Glutamatergic neuron (in vitro differentiated cells): ENCODE measurements at regions not wholly inside any gene's neighbourhood (a gene's known extent, or its start where the extent isn't known, plus 50 kb on each side); places are given as distances from the start of the nearest gene placed in this dataset.

Experiments
- DNase-seq: peaks from one replicate; pipeline ENCODE4 v3.0.0; 2022
- H3K27ac Mint-ChIP-seq: one replicate; pipeline ENCODE4 v1.8.0; 2020; ENCODE audit warnings: mild to moderate bottlenecking, mixed read lengths, inconsistent platforms; ENCODE audit not compliant: unreplicated experiment
- H3K27me3 Mint-ChIP-seq: one replicate; pipeline ENCODE4 v1.8.0; 2020; ENCODE audit warnings: mild to moderate bottlenecking, moderate library complexity, mixed read lengths, inconsistent platforms; ENCODE audit not compliant: unreplicated experiment
- H3K36me3 Mint-ChIP-seq: one replicate; pipeline ENCODE4 v1.8.0; 2020; ENCODE audit warnings: mild to moderate bottlenecking, mixed read lengths, inconsistent platforms; ENCODE audit not compliant: unreplicated experiment
- H3K4me1 Mint-ChIP-seq: one replicate; pipeline ENCODE4 v1.8.0; 2020; ENCODE audit warnings: mild to moderate bottlenecking, low read depth, mixed read lengths, inconsistent platforms; ENCODE audit not compliant: unreplicated experiment
- H3K4me3 Mint-ChIP-seq: one replicate; pipeline ENCODE4 v1.8.0; 2020; ENCODE audit warnings: mild to moderate bottlenecking, mixed read lengths, inconsistent platforms; ENCODE audit not compliant: unreplicated experiment
- H3K9me3 Mint-ChIP-seq: one replicate; pipeline ENCODE4 v1.8.0; 2020; ENCODE audit warnings: mild to moderate bottlenecking, moderate library complexity, mixed read lengths, inconsistent platforms; ENCODE audit not compliant: unreplicated experiment
- CTCF ChIP-seq: fragments of 200-600 bp; sonication (generic); IDR thresholded peaks from one replicate; pipeline ENCODE4 v1.5.0; 2021; ENCODE audit not compliant: partially characterized antibody, unreplicated experiment

GRCh38 chr22:48426466-48427380 lies 1401.0 kb downstream of the BRD1 start:
- DNase-seq: no peak
- no peak overlapping the region for H3K4me3 Mint-ChIP-seq
- no peak for TF ChIP-seq CTCF
- H3K36me3 Mint-ChIP-seq: no peaks in the 10 kb centered on the region
- H3K4me1 Mint-ChIP-seq: no peaks in the 10 kb centered on the region
- H3K27me3 Mint-ChIP-seq: peaks cover 14% of the 10 kb centered on the region
- H3K9me3 Mint-ChIP-seq: peaks cover 24% of the 10 kb centered on the region
- H3K27ac Mint-ChIP-seq: no peak overlapping the region

GRCh38 chr22:48425641-48426040 lies 1402.0 kb downstream of the BRD1 start:
- H3K4me1 Mint-ChIP-seq: no peaks in the 10 kb centered on the region
- no peak for DNase-seq

GRCh38 chr22:48425091-48425506 lies 1402.6 kb downstream of the BRD1 start:
- peaks cover 4% of the 10 kb centered on the region for H3K36me3 Mint-ChIP-seq
- TF ChIP-seq CTCF: no peak
- peaks cover 14% of the 10 kb centered on the region for H3K27me3 Mint-ChIP-seq
- H3K9me3 Mint-ChIP-seq: peaks cover 22% of the 10 kb centered on the region
- DNase-seq: no peak
- no peak overlapping the region for H3K4me3 Mint-ChIP-seq
- no peak overlapping the region for H3K27ac Mint-ChIP-seq
- no peaks in the 10 kb centered on the region for H3K4me1 Mint-ChIP-seq

More at GRCh38 chr22:48425641-48426040, 1402.0 kb downstream of the BRD1 start:
- Mint-ChIP-seq H3K4me3 (no peak overlapping the region), H3K9me3 (peaks cover 24% of the 10 kb centered on the region), H3K27ac (no peak overlapping the region), H3K36me3 (no peaks in the 10 kb centered on the region), H3K27me3 (peaks cover 16% of the 10 kb centered on the region)
- TF ChIP-seq CTCF: no peak

GRCh38 chr22:48424661-48425060 lies 1403.0 kb downstream of the BRD1 start:
- peaks cover 5% of the 10 kb centered on the region for H3K36me3 Mint-ChIP-seq
- H3K4me3 Mint-ChIP-seq: no peak overlapping the region
- H3K4me1 Mint-ChIP-seq: no peaks in the 10 kb centered on the region
- TF ChIP-seq CTCF: no peak
- peaks cover 22% of the 10 kb centered on the region for H3K9me3 Mint-ChIP-seq
- no peak for DNase-seq
- peaks cover 14% of the 10 kb centered on the region for H3K27me3 Mint-ChIP-seq
- H3K27ac Mint-ChIP-seq: no peak overlapping the region

- no peaks in the 10 kb centered on the region for H3K4me1 Mint-ChIP-seq
- no peak overlapping the region for H3K4me3 Mint-ChIP-seq
- TF ChIP-seq CTCF: no peak
- H3K36me3 Mint-ChIP-seq: peaks cover 5% of the 10 kb centered on the region
- no peak for DNase-seq
- peak overlapping the region; percentile 48 for H3K27ac Mint-ChIP-seq
- peaks cover 14% of the 10 kb centered on the region for H3K27me3 Mint-ChIP-seq
- peaks cover 21% of the 10 kb centered on the region for H3K9me3 Mint-ChIP-seq
Measured at GRCh38 chr22:48424201-48424627, 1403.5 kb downstream of the BRD1 start.
